Right cardiac atrium (tissue), 5 donors: ENCODE measurements at regions not wholly inside any gene's neighbourhood (a gene's known extent, or its start where the extent isn't known, plus 50 kb on each side); places are given as distances from the start of the nearest gene placed in this dataset.

Source experiments
- ATAC-seq, 2 donors: fragments of 200-7000 bp; cut with Tn5 transposase; one replicate each; pipeline versions ENCODE4 v1.8.0 to v1.9.1; 2020; ENCODE audit warnings: moderate library complexity in 2 of 2, mild to moderate bottlenecking in 1 of 2
- DNase-seq, 3 donors: peaks; one replicate each; pipeline ENCODE4 v3.0.0-alpha.2; 2020
- H3K27ac ChIP-seq: one replicate; pipeline ENCODE4 v1.5.1; 2013; ENCODE audit warnings: mild to moderate bottlenecking, low read length, control low read depth, moderate library complexity
- H3K27me3 ChIP-seq: one replicate; pipeline ENCODE4 v1.6.1; 2013; ENCODE audit not compliant: control insufficient read depth, insufficient read depth
- H3K4me1 ChIP-seq: one replicate; pipeline ENCODE4 v1.6.1; 2013; ENCODE audit warnings: low read length; ENCODE audit not compliant: control insufficient read depth, insufficient read depth
- H3K4me3 ChIP-seq: one replicate; pipeline ENCODE4 v1.5.1; 2013; ENCODE audit warnings: low read length, control low read depth
- H3K9me3 ChIP-seq: one replicate; pipeline ENCODE4 v1.6.1; 2013; ENCODE audit warnings: low read length; ENCODE audit not compliant: control insufficient read depth
- WGBS: extraction: QIAGEN DNeasy Blood & Tissue Kit; methylation state at CpG from one replicate; pipeline ENCODE4 v1.1.7; 2013; 5-methylcytosine and 5-hydroxymethylcytosine counted together
- intact Hi-C, 4 donors: fragments of 100-400 bp; cut with DNase I; formaldehyde crosslinking; loops; one replicate each; pipeline versions ENCODE4 v1.11.0 to v1.14.0; 2022 to 2023
- donor health status: healthy with polysubstance abuse.
- donor health status: DM: no; HTN: yes; CAD: no.
- donor health status: DM: no; HTN: no; CAD: no.
- donor health status: DM: no; HTN: yes; CAD: no; lungs with severe emphysema.
- donor health status: DM: yes; HTN: yes; CAD: no.

DNA sequence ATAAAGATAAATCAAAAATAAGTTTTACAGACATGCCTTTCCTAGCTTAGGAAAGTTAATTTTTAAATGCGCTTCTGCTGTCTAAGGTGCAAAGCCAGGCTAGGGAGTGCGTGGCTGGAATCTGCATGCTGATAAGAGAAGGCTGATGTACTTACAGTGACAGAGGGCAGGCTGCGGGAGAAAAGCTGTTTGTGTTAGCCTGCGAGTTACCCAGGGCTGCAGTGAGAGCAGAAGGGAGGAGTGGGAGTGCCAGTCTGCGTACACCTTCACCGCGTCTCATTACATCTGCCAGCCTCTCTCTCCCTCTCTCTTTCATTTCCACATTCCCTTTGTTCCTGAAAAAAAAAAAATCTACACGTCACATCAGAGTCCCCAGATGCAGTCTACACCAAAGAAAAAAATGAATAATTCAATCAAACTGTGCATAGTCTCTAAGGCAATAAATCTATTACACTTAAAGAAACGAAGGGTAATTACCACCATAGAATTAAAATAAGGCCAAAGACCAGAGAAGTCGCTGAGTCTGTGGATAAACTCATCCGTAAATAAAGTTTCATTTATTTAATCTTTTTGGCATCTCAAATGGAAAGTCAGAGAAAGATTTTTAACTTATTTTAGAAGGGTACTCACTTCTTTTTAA, 126.4 kb upstream of the C11orf58 start:
- 32% methylated on average over 11 of the region's 11 CpGs for whole genome bisulfite sequencing
- Histone ChIP-seq H3K27me3 (no peaks in the 10 kb centered on the region), H3K4me3 (peak overlapping the region; percentile 44), H3K9me3 (no peaks in the 10 kb centered on the region), H3K4me1 (peaks cover 2% of the 10 kb centered on the region), H3K27ac (no peak overlapping the region)
- ATAC-seq (no peak), DNase-seq (peak in 2 of 3 donors; percentile 37 to 61)
- intact Hi-C loops: loop anchor here in 3 of 4 donors (5.0 to 10.0 kb wide), 5 partner anchors 777 to 1517 kb away; no protein-coding TSS in a partner anchor

DNA sequence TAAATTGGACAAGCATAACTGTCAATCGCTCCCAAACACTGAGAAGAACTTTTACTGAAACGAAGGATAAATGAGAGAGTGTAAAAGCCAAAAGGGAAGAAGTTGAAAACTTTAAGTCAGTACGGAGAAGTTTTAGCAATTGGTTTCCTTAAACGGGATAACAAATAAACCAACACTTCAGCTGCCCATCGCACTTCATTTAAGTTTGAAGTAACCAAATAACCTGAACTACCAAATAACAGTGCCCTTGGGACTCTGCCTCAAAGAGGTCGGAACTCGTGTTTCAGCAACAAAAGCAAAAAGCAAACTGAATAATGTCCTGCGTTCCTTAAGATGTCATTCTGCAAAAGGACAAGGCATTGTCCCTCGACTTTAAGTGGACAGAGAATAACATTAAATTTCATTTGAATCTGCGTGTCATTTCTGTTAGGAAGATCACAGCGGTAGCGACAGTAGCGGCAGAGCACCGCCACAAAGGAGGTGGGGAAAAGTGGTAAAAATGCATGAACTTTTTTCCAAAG, 127.0 kb upstream of the C11orf58 start:
- WGBS: 28% methylated on average over 14 of the region's 14 CpGs
- H3K27me3 ChIP-seq: no peaks in the 10 kb centered on the region

DNA sequence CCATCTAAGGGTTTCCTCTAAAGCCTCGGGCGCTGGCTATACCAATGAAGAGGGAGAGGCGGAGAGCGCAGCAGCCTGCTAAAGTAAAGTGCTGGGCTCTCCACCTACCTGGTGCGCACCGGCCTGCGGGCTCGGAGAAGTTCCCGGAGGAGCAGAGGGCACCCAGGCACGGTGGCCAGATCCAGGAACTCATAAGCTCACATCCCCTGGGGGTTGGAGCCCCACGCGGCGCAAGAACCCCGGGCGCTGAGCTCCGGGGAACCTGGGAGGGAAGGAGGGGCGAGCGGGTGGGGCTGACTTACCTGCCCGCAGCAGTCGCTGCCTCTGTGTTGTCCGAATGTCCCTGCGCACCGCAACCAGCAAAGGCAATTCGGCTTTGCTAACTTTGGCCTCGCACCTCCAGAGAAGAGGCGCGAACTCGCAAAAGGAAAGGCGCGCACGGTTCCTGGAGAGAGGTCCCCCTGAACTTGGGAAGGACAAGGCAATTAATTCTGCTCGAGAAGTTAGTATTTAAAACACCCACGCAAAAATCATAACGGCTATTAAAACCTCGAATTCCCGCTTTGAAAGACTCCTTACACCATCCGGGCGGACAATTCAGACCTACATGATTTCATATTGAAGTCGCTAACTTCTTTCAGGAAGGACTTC, 127.6 kb upstream of the C11orf58 start:
- no peaks in the 10 kb centered on the region for H3K9me3 ChIP-seq
- peak in 2 of 3 donors; percentile 38 to 46 for DNase-seq
- no peak overlapping the region for H3K27ac ChIP-seq
- no peaks in the 10 kb centered on the region for H3K27me3 ChIP-seq
- no peak overlapping the region for H3K4me3 ChIP-seq
- WGBS: 43% methylated on average over 39 of the region's 39 CpGs
- H3K4me1 ChIP-seq: peaks cover 2% of the 10 kb centered on the region
- intact Hi-C loops: loop anchor here in 3 of 4 donors (5.0 to 10.0 kb wide), 5 partner anchors 776 to 1516 kb away; no protein-coding TSS in a partner anchor
- ATAC-seq: no peak

More for the DNA sequence above, 127.0 kb upstream of the C11orf58 start:
- Histone ChIP-seq H3K27ac (no peak overlapping the region), H3K4me1 (peaks cover 2% of the 10 kb centered on the region), H3K4me3 (peak overlapping the region; percentile 44), H3K9me3 (no peaks in the 10 kb centered on the region)
- ATAC-seq (no peak), DNase-seq (no peak)
- intact Hi-C loops: loop anchor here in 3 of 4 donors (5.0 to 10.0 kb wide), 5 partner anchors 777 to 1517 kb away; no protein-coding TSS in a partner anchor

DNA sequence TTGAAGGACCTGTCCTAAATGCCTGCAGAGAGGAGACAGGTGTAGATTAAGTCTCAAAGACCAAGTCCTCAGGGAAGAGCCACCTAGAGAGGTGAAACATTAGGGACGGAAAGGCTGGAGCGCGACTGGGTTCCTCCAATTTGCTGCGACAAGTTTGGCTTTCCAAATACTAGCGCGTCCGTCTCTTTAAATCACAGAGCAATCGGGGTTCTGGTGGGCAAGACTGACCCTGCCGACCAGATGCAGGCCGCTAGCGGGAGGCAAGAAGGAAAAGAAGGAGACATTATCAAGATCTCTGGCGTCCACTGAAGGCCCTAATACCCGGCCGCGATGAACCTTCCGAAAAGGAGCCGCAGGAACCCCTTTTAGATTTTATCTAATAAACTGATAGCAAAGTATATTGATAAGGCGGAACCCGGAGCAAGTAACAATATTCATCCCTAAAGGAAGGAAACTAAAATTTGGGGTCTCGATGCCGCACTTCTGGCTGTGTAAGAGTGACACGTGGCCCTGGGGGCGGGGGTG, 128.2 kb upstream of the C11orf58 start:
- no peak overlapping the region for H3K4me3 ChIP-seq
- ATAC-seq (no peak), DNase-seq (peak in 2 of 3 donors; percentile 18 to 34)
- H3K27me3 ChIP-seq: no peaks in the 10 kb centered on the region
- no peaks in the 10 kb centered on the region for H3K9me3 ChIP-seq
- 82% methylated on average over 23 of the region's 23 CpGs for WGBS
- H3K27ac ChIP-seq: no peak overlapping the region
- intact Hi-C loops: loop anchor here in 3 of 4 donors (5.0 to 10.0 kb wide), 5 partner anchors 775 to 1515 kb away; no protein-coding TSS in a partner anchor
- peaks cover 2% of the 10 kb centered on the region for H3K4me1 ChIP-seq

DNA sequence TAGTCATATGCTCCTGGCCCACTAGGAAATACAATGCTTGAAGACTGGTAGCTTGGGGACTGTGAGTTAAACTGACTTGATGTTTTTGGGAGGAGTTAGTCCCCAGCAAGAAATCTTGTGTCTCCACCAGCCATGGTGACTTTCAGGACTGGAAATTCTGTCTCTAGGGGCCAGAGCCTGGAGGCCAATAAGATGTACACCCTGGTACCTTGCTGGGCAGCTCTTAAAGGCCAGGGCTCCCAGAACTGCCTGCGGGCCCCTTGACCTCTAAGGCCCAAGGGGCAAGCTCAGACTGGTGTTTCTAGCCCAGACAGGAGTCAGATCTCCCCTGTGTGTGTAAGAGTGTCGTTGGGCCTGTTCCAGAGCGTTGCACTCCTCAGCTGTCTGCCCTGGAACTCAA, 128.7 kb upstream of the C11orf58 start:
- Histone ChIP-seq H3K27ac (no peak overlapping the region), H3K27me3 (no peaks in the 10 kb centered on the region), H3K9me3 (no peaks in the 10 kb centered on the region), H3K4me3 (no peak overlapping the region), H3K4me1 (peaks cover 2% of the 10 kb centered on the region)
- intact Hi-C loops: loop anchor here in 3 of 4 donors (5.0 to 10.0 kb wide), 6 partner anchors 775 to 1515 kb away; no protein-coding TSS in a partner anchor
- ATAC-seq (no peak), DNase-seq (peak in 2 of 3 donors; percentile 20 to 22)
- 93% methylated on average over 3 of the region's 3 CpGs for WGBS

DNA sequence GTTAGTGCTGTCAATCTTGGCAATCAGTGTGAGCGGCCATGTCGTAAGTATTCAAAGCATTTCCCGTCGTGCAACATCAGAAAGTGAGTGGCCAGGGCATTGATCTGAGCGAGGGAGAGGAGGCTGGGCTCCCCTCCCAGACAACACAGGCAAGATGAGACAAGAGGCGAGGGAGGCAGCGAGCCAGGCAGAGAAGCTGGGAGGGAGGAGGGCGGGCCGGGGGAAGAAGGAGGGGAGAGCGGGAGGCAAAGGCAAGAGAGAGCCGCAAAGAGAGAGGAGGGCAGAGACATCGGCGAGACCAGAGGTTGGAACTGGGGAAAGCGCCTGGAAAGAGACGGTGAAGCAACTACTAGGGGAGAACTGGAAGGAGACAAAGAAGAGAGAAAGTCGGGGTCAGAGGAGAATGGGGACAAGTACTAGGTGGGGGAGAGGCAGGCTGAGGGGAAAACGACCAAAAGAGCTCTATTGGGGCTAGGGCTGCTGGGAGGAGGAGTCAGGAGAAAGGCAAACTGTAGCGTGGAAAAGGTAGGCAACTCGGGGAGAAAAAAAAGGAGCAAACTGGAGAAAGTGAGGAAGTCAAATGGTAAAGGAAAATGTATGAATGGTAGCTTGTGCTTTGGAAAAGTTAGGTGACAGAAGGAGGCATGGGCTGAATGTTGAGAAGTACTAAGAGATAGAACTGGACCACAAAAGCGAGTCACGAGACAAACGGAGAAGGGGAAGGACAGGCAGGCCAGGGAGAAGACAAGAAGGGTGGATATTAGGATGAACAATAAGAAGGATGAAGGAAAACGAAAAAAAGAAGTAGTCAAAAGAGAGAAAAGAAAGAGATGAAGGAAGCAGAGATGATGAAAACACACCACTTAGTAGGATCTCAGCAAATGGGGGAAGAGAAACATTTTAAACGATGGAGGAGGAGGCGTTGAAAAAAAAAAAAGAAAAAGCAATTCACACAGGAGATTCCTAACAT, 130.5 kb upstream of the C11orf58 start:
- 16% methylated on average over 25 of the region's 25 CpGs for WGBS
- peaks cover 2% of the 10 kb centered on the region for H3K4me1 ChIP-seq
- intact Hi-C loops: loop anchor here in 1 of 4 donors (10.0 kb wide), 1 partner anchor 783 kb away; no protein-coding TSS in a partner anchor

DNA sequence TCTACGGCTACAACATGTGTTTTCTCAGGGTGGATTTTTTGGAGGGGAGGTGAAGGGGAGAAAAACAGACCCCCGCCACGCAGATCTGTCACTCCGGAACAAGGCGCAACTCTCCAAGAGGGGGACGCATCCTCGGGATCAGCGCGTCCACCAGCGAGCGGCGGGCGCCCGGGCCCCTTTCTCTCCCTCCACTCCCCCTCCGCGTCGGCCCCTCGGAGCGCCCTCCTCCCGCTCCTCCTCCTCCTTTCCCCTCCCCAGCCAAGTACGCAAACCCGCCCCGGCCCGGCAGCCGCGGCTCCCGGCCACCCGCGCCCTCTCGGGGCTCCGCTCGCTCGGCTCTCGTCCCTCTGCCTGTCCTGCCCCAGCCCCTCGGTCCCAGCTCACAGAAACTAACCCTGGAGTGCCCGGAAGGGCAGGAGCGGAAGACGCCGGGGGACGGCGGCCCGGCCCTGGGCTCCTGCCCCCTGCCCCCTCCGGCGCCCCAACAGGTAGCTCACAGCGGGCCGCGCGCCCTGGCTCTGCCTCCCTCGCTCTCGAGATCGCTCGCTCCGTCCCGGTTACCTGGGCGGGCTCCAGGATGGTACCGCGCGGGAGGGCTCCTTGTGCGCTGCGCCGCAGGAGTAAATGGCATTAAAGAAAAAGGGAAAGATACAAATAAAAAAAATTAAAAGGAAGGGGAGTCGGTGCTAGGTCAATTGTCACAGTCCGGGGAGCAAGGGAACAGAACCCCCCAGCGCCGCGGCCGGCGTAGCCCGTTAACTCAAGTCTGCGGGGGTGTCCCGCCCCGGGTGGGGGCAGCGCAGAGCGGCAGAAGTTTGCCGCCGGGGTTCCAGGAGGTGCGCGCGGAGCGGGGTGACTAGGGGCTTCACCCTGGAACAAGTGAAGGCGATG, 131.4 kb upstream of the C11orf58 start:
- intact Hi-C loops: loop anchor here in 1 of 4 donors (10.0 kb wide), 1 partner anchor 782 kb away; no protein-coding TSS in a partner anchor
- H3K27ac ChIP-seq: peak overlapping the region; percentile 84
- H3K27me3 ChIP-seq: no peaks in the 10 kb centered on the region
- ATAC-seq: peak; percentile 67 to 68
- WGBS: under 1% methylated on average over 81 of the region's 81 CpGs
- peak overlapping the region; percentile 74 for H3K4me3 ChIP-seq
- no peaks in the 10 kb centered on the region for H3K9me3 ChIP-seq
- no peaks in the 10 kb centered on the region for H3K4me1 ChIP-seq
- DNase-seq: peak; percentile 71 to 91 (median 88)

More for the DNA sequence above, 130.5 kb upstream of the C11orf58 start:
- peak overlapping the region; percentile 74 for H3K4me3 ChIP-seq
- no peaks in the 10 kb centered on the region for H3K27me3 ChIP-seq
- ATAC-seq (peak; percentile 71 to 72), DNase-seq (peak; percentile 89 to 95 (median 93))
- H3K9me3 ChIP-seq: no peaks in the 10 kb centered on the region
- peak overlapping the region; percentile 84 for H3K27ac ChIP-seq

DNA sequence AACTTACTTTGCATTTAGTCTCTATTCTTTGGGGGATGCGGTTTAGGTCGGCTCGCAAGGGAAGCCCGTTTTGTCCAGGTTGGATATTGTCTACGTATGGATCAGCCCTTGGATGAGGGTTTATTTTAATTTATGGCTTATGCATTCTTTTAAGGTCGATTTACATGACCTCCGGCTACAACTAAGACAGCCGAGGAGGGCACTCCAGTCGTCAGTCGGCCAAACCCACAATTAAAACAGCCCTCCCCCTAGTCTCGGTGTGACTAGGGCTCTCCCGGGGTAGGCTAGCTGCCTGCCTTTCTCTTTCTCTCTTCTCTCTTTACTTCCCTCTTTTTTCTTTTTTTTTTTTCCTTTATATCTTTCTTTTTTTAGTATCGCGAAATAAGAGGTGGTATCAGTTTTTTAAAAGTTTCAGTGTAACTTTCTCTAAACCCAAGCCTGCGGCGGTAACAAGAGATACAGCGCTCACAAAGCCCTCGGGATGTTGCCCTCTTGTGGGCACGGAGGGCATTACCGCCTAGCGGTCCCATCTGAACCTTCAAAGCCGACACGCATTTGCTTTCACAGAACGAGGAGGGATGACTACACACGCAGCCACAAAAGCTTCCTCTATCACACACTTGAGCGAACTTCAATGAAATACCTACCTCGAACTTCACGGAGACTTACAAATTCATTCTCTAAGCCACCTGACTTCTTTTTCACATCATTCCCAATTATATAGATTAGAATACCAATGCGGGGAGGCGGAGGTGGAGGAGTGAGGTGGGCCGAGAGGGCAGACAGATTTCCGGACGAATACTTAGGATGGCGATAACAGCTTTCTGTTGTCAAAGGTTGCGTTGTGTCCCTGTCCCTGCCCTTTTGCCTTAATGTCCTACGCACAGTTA, 132.3 kb upstream of the C11orf58 start:
- intact Hi-C loops: loop anchor here in 1 of 4 donors (10.0 kb wide), 1 partner anchor 781 kb away; no protein-coding TSS in a partner anchor
- Histone ChIP-seq H3K27me3 (no peaks in the 10 kb centered on the region), H3K4me3 (peak overlapping the region; percentile 74), H3K4me1 (no peaks in the 10 kb centered on the region), H3K9me3 (no peaks in the 10 kb centered on the region), H3K27ac (peak overlapping the region; percentile 92)
- WGBS: under 1% methylated on average over 36 of the region's 36 CpGs
- peak; percentile 90 to 96 (median 95) for DNase-seq
- ATAC-seq: peak; percentile 63 to 73
